ENCODE measurements at regions not wholly inside any gene's neighbourhood (a gene's known extent, or its start where the extent isn't known, plus 50 kb on each side); places are given as distances from the start of the nearest gene placed in this dataset.

DNA sequence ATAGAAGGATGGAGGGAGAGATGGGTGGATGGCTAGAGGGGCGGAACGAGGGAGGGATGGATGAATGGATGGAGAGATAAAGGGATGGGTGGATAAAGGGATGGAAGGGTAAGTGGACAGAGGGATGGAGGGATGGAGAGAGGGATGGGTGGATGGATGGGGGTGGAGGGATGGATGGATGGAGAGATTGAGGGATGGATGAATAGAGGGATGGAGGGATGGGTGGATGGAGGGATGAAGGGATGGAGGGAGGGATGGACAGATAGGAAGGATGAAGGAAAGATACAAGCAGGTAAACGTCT is 313.3 kb downstream of the UACA start:
- Histone ChIP-seq H3K4me2 (ENCODE audit: control insufficient read depth, insufficient read depth) (no peak overlapping the region), H3K9me3 (replicated peaks; ENCODE audit: control insufficient read depth, insufficient read depth, low read length) (no peaks in the 10 kb centered on the region), H3K27me3 (replicated peaks in 1 of 2; ENCODE audit: control insufficient read depth in 2 of 2, insufficient read depth in 2 of 2, low read length in 1 of 2) (peaks cover 1 to 8% of the 10 kb centered on the region in 2 experiments; a peak in 2 of 4 replicates), H3K4me3 (no peak overlapping the region), H4K20me1 (ENCODE audit: control insufficient read depth, insufficient read depth) (no peaks in the 10 kb centered on the region), H3K27ac (ENCODE audit: control insufficient read depth, insufficient read depth) (no peak overlapping the region), H2AFZ (ENCODE audit: control insufficient read depth, low read depth, low read length) (no peak overlapping the region), H3K4me1 (ENCODE audit: control insufficient read depth, insufficient read depth, low read length) (no peaks in the 10 kb centered on the region; the same call in 1 of the 2 replicates), H3K36me3 (ENCODE audit: control insufficient read depth in 2 of 2, insufficient read depth in 2 of 2, low read length in 1 of 2) (no peaks in the 10 kb centered on the region), H3K9ac (ENCODE audit: control insufficient read depth, insufficient read depth, low read length) (no peak overlapping the region), H3K79me2 (ENCODE audit: control insufficient read depth, insufficient read depth, low read length) (no peaks in the 10 kb centered on the region)
- ChIA-PET RAD21 (ENCODE audit: unreplicated experiment) (no interaction called here), CTCF (no interaction called here), SMC1A (ENCODE audit: uncharacterized antibody, unreplicated experiment) (no interaction called here), POLR2A (no interaction called here)
- ATAC-seq (no peak), DNase-seq (ENCODE audit: low read depth, low spot score) (no peak), FAIRE-seq (no peak)
- no peak for TF ChIP-seq POLR2AphosphoS2 (IDR thresholded peaks at IDR 0.05; ENCODE audit: low read depth, low read length)
- no peak for TF ChIP-seq CBX3 (IDR thresholded peaks at IDR 0.05; ENCODE audit: borderline replicate concordance, low read depth)
- no peak for TF ChIP-seq PAX8 (IDR thresholded peaks at IDR 0.05)
- no peak for TF ChIP-seq POLR2AphosphoS5 (IDR thresholded peaks at IDR 0.05; ENCODE audit: low read length)
- WGBS (ENCODE audit: insufficient coverage, insufficient replicate concordance, low lambda C conversion rate, missing lambda C conversion rate): 10% methylated on average over 1 of the region's 3 CpGs
- BruUV-seq (replicated peaks): no TSS peak
- intact Hi-C loops (cut with micrococcal nuclease; ENCODE audit: unreplicated experiment) (no loop called here), in situ Hi-C loops (cut with MboI) (no loop called here)

DNA sequence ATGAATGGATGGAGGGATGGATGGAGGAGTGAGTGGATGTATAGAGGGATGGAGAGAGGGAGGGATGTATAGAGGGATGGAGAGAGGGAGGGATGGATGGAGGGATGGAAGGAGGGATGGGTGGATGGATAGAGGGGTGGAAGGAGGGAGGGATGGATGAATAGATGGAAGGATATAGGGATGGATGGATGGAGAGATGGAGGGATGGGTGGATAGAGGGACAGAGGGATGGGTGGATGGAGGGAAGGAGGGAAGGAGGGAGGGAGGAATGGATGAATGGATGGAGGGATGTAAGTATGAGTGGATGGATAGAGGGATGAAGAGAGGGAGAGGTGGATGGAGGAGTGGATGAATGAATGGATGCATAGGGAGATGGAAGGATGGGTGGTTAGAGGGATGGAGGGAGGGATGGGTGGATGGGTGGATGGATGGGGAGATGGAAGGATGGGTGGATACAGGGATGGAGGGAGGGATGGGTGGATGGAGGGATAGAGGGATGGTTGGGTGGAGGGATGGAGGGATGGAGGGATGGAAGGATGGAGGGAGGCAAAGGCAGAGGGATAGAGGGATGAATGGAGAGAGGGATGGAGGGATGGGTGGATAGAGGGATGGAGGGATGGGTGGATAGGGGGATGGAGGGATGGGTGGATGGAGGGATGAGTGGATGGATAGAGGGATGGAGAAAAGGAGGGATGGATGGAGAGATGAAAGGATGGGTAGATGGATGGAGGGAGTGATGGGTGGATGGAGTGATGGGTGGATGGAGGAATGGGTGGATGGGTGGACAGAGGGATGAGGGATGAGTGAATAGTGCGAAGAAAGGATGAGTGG is 313.8 kb downstream of the UACA start:
- SMC1A ChIA-PET (ENCODE audit: uncharacterized antibody, unreplicated experiment): no interaction called here
- 80% methylated on average over 1 of the region's 1 CpG for WGBS (ENCODE audit: insufficient coverage, insufficient replicate concordance, low lambda C conversion rate, missing lambda C conversion rate)
- TF ChIP-seq IKZF1 (conservative IDR thresholded peaks at IDR 0.05): no peak
- no peak for TF ChIP-seq NR2F1 (conservative IDR thresholded peaks at IDR 0.05)
- no peak for TF ChIP-seq NFYB (IDR thresholded peaks at IDR 0.05; ENCODE audit: insufficient read depth, low read depth, low read length)
- TF ChIP-seq, protein P1, sequence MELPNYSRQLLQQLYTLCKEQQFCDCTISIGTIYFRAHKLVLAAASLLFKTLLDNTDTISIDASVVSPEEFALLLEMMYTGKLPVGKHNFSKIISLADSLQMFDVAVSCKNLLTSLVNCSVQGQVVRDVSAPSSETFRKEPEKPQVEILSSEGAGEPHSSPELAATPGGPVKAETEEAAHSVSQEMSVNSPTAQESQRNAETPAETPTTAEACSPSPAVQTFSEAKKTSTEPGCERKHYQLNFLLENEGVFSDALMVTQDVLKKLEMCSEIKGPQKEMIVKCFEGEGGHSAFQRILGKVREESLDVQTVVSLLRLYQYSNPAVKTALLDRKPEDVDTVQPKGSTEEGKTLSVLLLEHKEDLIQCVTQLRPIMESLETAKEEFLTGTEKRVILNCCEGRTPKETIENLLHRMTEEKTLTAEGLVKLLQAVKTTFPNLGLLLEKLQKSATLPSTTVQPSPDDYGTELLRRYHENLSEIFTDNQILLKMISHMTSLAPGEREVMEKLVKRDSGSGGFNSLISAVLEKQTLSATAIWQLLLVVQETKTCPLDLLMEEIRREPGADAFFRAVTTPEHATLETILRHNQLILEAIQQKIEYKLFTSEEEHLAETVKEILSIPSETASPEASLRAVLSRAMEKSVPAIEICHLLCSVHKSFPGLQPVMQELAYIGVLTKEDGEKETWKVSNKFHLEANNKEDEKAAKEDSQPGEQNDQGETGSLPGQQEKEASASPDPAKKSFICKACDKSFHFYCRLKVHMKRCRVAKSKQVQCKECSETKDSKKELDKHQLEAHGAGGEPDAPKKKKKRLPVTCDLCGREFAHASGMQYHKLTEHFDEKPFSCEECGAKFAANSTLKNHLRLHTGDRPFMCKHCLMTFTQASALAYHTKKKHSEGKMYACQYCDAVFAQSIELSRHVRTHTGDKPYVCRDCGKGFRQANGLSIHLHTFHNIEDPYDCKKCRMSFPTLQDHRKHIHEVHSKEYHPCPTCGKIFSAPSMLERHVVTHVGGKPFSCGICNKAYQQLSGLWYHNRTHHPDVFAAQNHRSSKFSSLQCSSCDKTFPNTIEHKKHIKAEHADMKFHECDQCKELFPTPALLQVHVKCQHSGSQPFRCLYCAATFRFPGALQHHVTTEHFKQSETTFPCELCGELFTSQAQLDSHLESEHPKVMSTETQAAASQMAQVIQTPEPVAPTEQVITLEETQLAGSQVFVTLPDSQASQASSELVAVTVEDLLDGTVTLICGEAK (IDR thresholded peaks at IDR 0.05; ENCODE audit: borderline replicate concordance): no peak
- no peak for TF ChIP-seq BMI1 (IDR thresholded peaks at IDR 0.05; ENCODE audit: borderline replicate concordance)
- no peak for TF ChIP-seq HDAC2 (IDR thresholded peaks at IDR 0.05)

More for the DNA sequence above, 313.8 kb downstream of the UACA start:
- POLR2A ChIA-PET: no interaction called here
- H3K27ac ChIP-seq (ENCODE audit: control insufficient read depth, insufficient read depth): no peak overlapping the region
- no peak overlapping the region for H2AFZ ChIP-seq (ENCODE audit: control insufficient read depth, low read depth, low read length)
- no peaks in the 10 kb centered on the region; the same call in 1 of the 2 replicates for H3K4me1 ChIP-seq (ENCODE audit: control insufficient read depth, insufficient read depth, low read length)
- in situ Hi-C loops (cut with MboI): no loop called here
- FAIRE-seq (no peak), DNase-seq (ENCODE audit: low read depth, low spot score) (no peak), ATAC-seq (no peak)
- H3K79me2 ChIP-seq (ENCODE audit: control insufficient read depth, insufficient read depth, low read length): no peaks in the 10 kb centered on the region
- no peak overlapping the region for H3K9ac ChIP-seq (ENCODE audit: control insufficient read depth, insufficient read depth, low read length)
- H4K20me1 ChIP-seq (ENCODE audit: control insufficient read depth, insufficient read depth): no peaks in the 10 kb centered on the region
- RAD21 ChIA-PET (ENCODE audit: unreplicated experiment): no interaction called here
- intact Hi-C loops (cut with micrococcal nuclease; ENCODE audit: unreplicated experiment): no loop called here
- CTCF ChIA-PET: no interaction called here
- no peak overlapping the region for H3K4me2 ChIP-seq (ENCODE audit: control insufficient read depth, insufficient read depth)
- peaks cover 5 to 8% of the 10 kb centered on the region in 2 experiments; a peak in 3 of 4 replicates for H3K27me3 ChIP-seq (replicated peaks in 1 of 2; ENCODE audit: control insufficient read depth in 2 of 2, insufficient read depth in 2 of 2, low read length in 1 of 2)
- H3K9me3 ChIP-seq (replicated peaks; ENCODE audit: control insufficient read depth, insufficient read depth, low read length): no peaks in the 10 kb centered on the region
- no peak overlapping the region for H3K4me3 ChIP-seq
- H3K36me3 ChIP-seq (ENCODE audit: control insufficient read depth in 2 of 2, insufficient read depth in 2 of 2, low read length in 1 of 2): no peaks in the 10 kb centered on the region
- no TSS peak for BruUV-seq (replicated peaks)
